ENCODE measurements at regions not wholly inside any gene's neighbourhood (a gene's known extent, or its start where the extent isn't known, plus 50 kb on each side); places are given as distances from the start of the nearest gene placed in this dataset.
A peak's percentile ranks its signal among the peaks of the same experiment; 100 is the strongest.

DNA sequence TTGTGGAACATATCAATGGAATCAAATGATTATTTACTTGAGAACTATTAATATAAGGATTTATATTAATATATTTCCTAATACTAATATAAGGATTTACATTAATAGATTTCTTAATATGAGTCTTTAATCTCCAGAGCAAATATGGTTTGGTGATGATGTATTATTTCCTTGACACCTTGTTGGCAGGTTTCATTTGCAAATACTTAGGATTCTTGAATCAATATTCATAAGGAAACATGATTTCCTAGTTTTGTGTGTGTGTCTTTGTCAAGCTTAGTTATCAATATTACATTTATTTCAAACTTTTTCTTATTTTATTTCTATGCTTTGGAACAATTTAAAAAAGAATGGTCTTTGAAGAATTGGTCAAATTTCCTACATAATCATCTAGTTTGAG is 138.5 kb downstream of the RAB38 start:
- H3K27me3 Mint-ChIP-seq: no peaks in the 10 kb centered on the region
- no peak overlapping the region for H3K27ac Mint-ChIP-seq
- H3K36me3 Mint-ChIP-seq: no peaks in the 10 kb centered on the region
- no peak overlapping the region for H3K4me3 Mint-ChIP-seq
- no peak for TF ChIP-seq CTCF (conservative IDR thresholded peaks at IDR 0.05)
- H3K9me3 Mint-ChIP-seq: no peaks in the 10 kb centered on the region
- DNase-seq (ENCODE audit: extremely low spot score, unreplicated experiment): no peak
- H3K4me1 Mint-ChIP-seq (ENCODE audit: unreplicated experiment): no peaks in the 10 kb centered on the region

- H3K27ac Mint-ChIP-seq: no peak overlapping the region
- no peaks in the 10 kb centered on the region for H3K9me3 Mint-ChIP-seq
- H3K4me3 Mint-ChIP-seq: no peak overlapping the region
- H3K36me3 Mint-ChIP-seq: no peaks in the 10 kb centered on the region
- no peak for DNase-seq (ENCODE audit: extremely low spot score, unreplicated experiment)
- TF ChIP-seq CTCF (conservative IDR thresholded peaks at IDR 0.05): no peak
- no peaks in the 10 kb centered on the region for H3K27me3 Mint-ChIP-seq
- no peaks in the 10 kb centered on the region for H3K4me1 Mint-ChIP-seq (ENCODE audit: unreplicated experiment)
Observed at GRCh38 chr11:88035271-88035670, 140.0 kb downstream of the RAB38 start.

GRCh38 chr11:88017666-88018065 is 157.6 kb downstream of the RAB38 start:
- Mint-ChIP-seq H3K4me3 (no peak overlapping the region), H3K27me3 (no peaks in the 10 kb centered on the region), H3K4me1 (ENCODE audit: unreplicated experiment) (peaks cover 7% of the 10 kb centered on the region), H3K36me3 (no peaks in the 10 kb centered on the region), H3K27ac (no peak overlapping the region), H3K9me3 (no peaks in the 10 kb centered on the region)
- no peak for DNase-seq (ENCODE audit: extremely low spot score, unreplicated experiment)
- TF ChIP-seq CTCF (conservative IDR thresholded peaks at IDR 0.05): no peak

GRCh38 chr11:88016392-88017170 is 158.7 kb downstream of the RAB38 start:
- H3K4me3 Mint-ChIP-seq: no peak overlapping the region
- H3K36me3 Mint-ChIP-seq: no peaks in the 10 kb centered on the region
- TF ChIP-seq CTCF (conservative IDR thresholded peaks at IDR 0.05): peak; percentile 87
- H3K9me3 Mint-ChIP-seq: no peaks in the 10 kb centered on the region
- peaks cover 7% of the 10 kb centered on the region for H3K4me1 Mint-ChIP-seq (ENCODE audit: unreplicated experiment)
- H3K27ac Mint-ChIP-seq: no peak overlapping the region
- DNase-seq (ENCODE audit: extremely low spot score, unreplicated experiment): no peak
- H3K27me3 Mint-ChIP-seq: no peaks in the 10 kb centered on the region

GRCh38 chr11:88015170-88015569 is 160.1 kb downstream of the RAB38 start:
- no peak for TF ChIP-seq CTCF (conservative IDR thresholded peaks at IDR 0.05)
- no peaks in the 10 kb centered on the region for H3K9me3 Mint-ChIP-seq
- H3K4me1 Mint-ChIP-seq (ENCODE audit: unreplicated experiment): peaks cover 7% of the 10 kb centered on the region
- H3K27me3 Mint-ChIP-seq: no peaks in the 10 kb centered on the region
- no peak for DNase-seq (ENCODE audit: extremely low spot score, unreplicated experiment)
- no peak overlapping the region for H3K27ac Mint-ChIP-seq
- no peaks in the 10 kb centered on the region for H3K36me3 Mint-ChIP-seq
- no peak overlapping the region for H3K4me3 Mint-ChIP-seq
